Keratinocyte (primary cell): ENCODE measurements at regions not wholly inside any gene's neighbourhood (a gene's known extent, or its start where the extent isn't known, plus 50 kb on each side); places are given as distances from the start of the nearest gene placed in this dataset.

Experiments
- DNase-seq: peaks from one replicate; pipeline ENCODE4 v3.0.0-alpha.2; 2011; ENCODE audit warnings: low read depth, missing footprints, low spot score
- FAIRE-seq: peaks from 2 replicates; lab custom pipeline; 2011; peaks lifted over from hg19 to GRCh38; lab: Jason Lieb, UNC
- H2AFZ ChIP-seq: 2 replicates; pipeline ENCODE4 v1.6.0; 2012; ENCODE audit warnings: low read length, control low read depth, inconsistent platforms; ENCODE audit not compliant: control insufficient read depth
- H3K27ac ChIP-seq: 2 replicates; pipeline ENCODE4 v1.5.1; 2011; ENCODE audit warnings: low read length; ENCODE audit not compliant: control insufficient read depth, insufficient read depth
- H3K27me3 ChIP-seq: 3 replicates; pipeline ENCODE4 v1.6.0; 2011; ENCODE audit warnings: low read length; ENCODE audit not compliant: control insufficient read depth, insufficient read depth; ENCODE audit errors: extremely low read depth
- H3K36me3 ChIP-seq, 2 experiments: 2 replicates in 1 of 2; 3 replicates in 1 of 2; pipeline ENCODE4 v1.5.1; 2011; ENCODE audit warnings: low read length in 2 of 2, mild to moderate bottlenecking in 1 of 2; ENCODE audit not compliant: control insufficient read depth in 2 of 2, insufficient read depth in 2 of 2; ENCODE audit errors: extremely low read depth in 1 of 2
- H3K4me1 ChIP-seq: 3 replicates; pipeline ENCODE4 v1.5.1; 2011; ENCODE audit warnings: low read length; ENCODE audit not compliant: control insufficient read depth, insufficient read depth; ENCODE audit errors: extremely low read depth
- H3K4me2 ChIP-seq: 3 replicates; pipeline ENCODE4 v1.6.0; 2011; ENCODE audit warnings: low read depth, low read length; ENCODE audit not compliant: control insufficient read depth, insufficient read depth; ENCODE audit errors: extremely low read depth
- H3K4me3 ChIP-seq, 3 experiments: fragments of 200-600 bp in 1 of 3; sonication (generic) in 1 of 3; 2 replicates in 2 of 3; 3 replicates in 1 of 3; pipeline ENCODE4 v1.5.1; 2011 to 2016; ENCODE audit warnings: low read length in 3 of 3, mild to moderate bottlenecking in 3 of 3, control low read depth in 2 of 3, inconsistent platforms in 1 of 3, low read depth in 1 of 3, mixed read lengths in 1 of 3, mixed run types in 1 of 3, moderate library complexity in 1 of 3; ENCODE audit not compliant: control insufficient read depth in 2 of 3, insufficient read depth in 2 of 3; ENCODE audit errors: extremely low read depth in 1 of 3
- H3K79me2 ChIP-seq: 2 replicates; pipeline ENCODE4 v1.6.0; 2012; ENCODE audit warnings: low read length; ENCODE audit not compliant: control insufficient read depth, insufficient read depth
- H3K9ac ChIP-seq: 3 replicates; pipeline ENCODE4 v1.6.0; 2011; ENCODE audit warnings: low read length; ENCODE audit not compliant: control insufficient read depth, insufficient read depth; ENCODE audit errors: extremely low read depth
- H3K9me1 ChIP-seq: 3 replicates; pipeline ENCODE4 v1.6.0; 2011; ENCODE audit warnings: low read length; ENCODE audit not compliant: control insufficient read depth, insufficient read depth; ENCODE audit errors: extremely low read depth
- H3K9me3 ChIP-seq: 2 replicates; pipeline ENCODE4 v1.5.1; 2012; ENCODE audit warnings: low read depth, low read length; ENCODE audit not compliant: control insufficient read depth
- H4K20me1 ChIP-seq: 3 replicates; pipeline ENCODE4 v1.6.0; 2011; ENCODE audit warnings: low read length; ENCODE audit not compliant: control insufficient read depth, insufficient read depth; ENCODE audit errors: extremely low read depth
- EZH2 ChIP-seq: IDR thresholded peaks from one replicate; pipeline ENCODE4 v1.6.1; 2012; ENCODE audit warnings: inconsistent platforms, mild to moderate bottlenecking, low read length, moderate library complexity
- dilution Hi-C: fragments of 300-500 bp; cut with MboI; formaldehyde crosslinking; loops from one replicate; pipeline ENCODE4 v1.7.0; 2020; ENCODE audit warnings: low sequenced_read_pairs; ENCODE audit not compliant: extremely low pct_ligation_motif_present
- TF ChIP-seq, protein P1 (sequence below), 3 experiments: IDR thresholded peaks in 1 of 3; conservative IDR thresholded peaks in 1 of 3; optimal IDR thresholded peaks in 1 of 3; 2 replicates in 2 of 3; 3 replicates in 1 of 3; pipeline versions ENCODE3 to v1.5.1; 2011; ENCODE audit warnings: low read length in 3 of 3, mild to moderate bottlenecking in 3 of 3, moderate library complexity in 2 of 3, control low read depth in 1 of 3, inconsistent platforms in 1 of 3; ENCODE audit not compliant: insufficient read depth in 2 of 3; ENCODE audit errors: extremely low read depth in 1 of 3

DNA sequence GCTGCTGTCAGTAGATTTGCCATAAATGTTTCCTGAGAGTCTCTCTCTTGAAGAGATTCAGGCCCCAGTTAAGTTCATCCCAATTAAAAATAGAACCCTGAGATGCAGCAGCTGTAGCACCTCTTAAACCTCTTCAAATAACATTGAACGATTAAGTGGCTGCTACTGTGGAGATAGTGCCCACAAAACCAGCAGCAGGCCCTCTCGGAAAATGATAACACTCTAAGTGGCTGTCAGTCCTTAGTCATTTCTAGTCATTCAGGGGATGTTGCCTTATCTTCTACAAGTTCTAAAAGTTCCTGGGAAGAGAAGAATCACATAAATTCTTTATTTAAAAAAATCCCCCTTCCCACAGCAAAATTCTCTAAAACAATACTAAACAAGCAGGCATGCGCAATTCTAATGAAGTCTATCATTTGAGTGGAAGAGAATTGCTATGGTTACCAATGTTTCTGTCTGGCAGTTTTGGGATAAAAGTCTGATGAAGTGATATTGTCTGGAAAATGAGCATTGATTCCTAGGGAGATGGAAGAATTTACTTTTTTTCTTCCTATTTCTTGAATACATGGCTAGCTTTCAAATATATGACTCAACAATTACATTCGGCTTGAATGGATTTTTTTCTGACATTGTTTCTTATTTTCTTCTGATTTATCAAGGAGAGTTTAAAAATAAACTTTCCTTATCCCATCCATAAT is 131.9 kb downstream of the TRMT11 start:
- H3K27ac ChIP-seq, result no peak overlapping the region
- dilution Hi-C loops, result no loop called here
- H3K9me3 ChIP-seq, result no peaks in the 10 kb centered on the region
- no peak overlapping the region for H3K4me3 ChIP-seq
- no peak for TF ChIP-seq EZH2
- TF ChIP-seq, protein P1, sequence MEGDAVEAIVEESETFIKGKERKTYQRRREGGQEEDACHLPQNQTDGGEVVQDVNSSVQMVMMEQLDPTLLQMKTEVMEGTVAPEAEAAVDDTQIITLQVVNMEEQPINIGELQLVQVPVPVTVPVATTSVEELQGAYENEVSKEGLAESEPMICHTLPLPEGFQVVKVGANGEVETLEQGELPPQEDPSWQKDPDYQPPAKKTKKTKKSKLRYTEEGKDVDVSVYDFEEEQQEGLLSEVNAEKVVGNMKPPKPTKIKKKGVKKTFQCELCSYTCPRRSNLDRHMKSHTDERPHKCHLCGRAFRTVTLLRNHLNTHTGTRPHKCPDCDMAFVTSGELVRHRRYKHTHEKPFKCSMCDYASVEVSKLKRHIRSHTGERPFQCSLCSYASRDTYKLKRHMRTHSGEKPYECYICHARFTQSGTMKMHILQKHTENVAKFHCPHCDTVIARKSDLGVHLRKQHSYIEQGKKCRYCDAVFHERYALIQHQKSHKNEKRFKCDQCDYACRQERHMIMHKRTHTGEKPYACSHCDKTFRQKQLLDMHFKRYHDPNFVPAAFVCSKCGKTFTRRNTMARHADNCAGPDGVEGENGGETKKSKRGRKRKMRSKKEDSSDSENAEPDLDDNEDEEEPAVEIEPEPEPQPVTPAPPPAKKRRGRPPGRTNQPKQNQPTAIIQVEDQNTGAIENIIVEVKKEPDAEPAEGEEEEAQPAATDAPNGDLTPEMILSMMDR (optimal IDR thresholded peaks at IDR 0.05 in 1 of 3, IDR thresholded peaks at IDR 0.05 in 1 of 3, conservative IDR thresholded peaks at IDR 0.05 in 1 of 3; ENCODE audit: extremely low read depth in 1 of 3, insufficient read depth in 2 of 3, low read length in 3 of 3), result no peak
- no peak overlapping the region for H3K4me2 ChIP-seq
- no peaks in the 10 kb centered on the region for H3K79me2 ChIP-seq
- no peak overlapping the region for H3K9ac ChIP-seq
- H2AFZ ChIP-seq, result no peak overlapping the region
- FAIRE-seq (no peak), DNase-seq (no peak)
- no peaks in the 10 kb centered on the region for H3K36me3 ChIP-seq
- H3K27me3 ChIP-seq, result no peaks in the 10 kb centered on the region
- no peaks in the 10 kb centered on the region for H3K9me1 ChIP-seq
- no peaks in the 10 kb centered on the region for H3K4me1 ChIP-seq
- no peaks in the 10 kb centered on the region for H4K20me1 ChIP-seq

DNA sequence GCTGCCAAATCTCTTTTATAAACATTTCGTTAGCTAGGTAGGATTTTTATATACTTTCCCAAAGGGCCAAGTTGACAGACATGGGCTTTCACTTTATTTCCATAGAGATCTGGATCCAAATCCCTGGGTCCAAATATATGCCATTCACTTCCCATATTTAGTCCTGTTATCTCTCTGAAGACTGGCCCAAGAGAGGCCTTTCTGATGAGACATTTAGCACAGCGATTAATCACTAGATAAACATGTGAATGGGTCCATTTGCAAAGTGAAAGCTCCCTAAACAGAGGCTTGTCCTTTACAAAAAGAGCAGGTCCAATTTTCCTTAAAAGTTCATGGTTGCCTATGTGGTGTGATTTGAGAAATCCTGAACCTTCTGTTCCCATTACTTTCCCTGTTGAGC is 132.6 kb downstream of the TRMT11 start:
- Histone ChIP-seq H3K79me2 (no peaks in the 10 kb centered on the region), H4K20me1 (no peaks in the 10 kb centered on the region), H3K27me3 (no peaks in the 10 kb centered on the region), H3K4me2 (no peak overlapping the region), H3K9me3 (no peaks in the 10 kb centered on the region), H3K4me3 (no peak overlapping the region), H3K9ac (no peak overlapping the region), H3K9me1 (no peaks in the 10 kb centered on the region), H2AFZ (no peak overlapping the region), H3K4me1 (no peaks in the 10 kb centered on the region), H3K36me3 (no peaks in the 10 kb centered on the region), H3K27ac (no peak overlapping the region)
- FAIRE-seq (no peak), DNase-seq (no peak)
- dilution Hi-C loops, result no loop called here
- TF ChIP-seq, protein P1 (optimal IDR thresholded peaks at IDR 0.05 in 1 of 3, IDR thresholded peaks at IDR 0.05 in 1 of 3, conservative IDR thresholded peaks at IDR 0.05 in 1 of 3; ENCODE audit: extremely low read depth in 1 of 3, insufficient read depth in 2 of 3, low read length in 3 of 3), result no peak
- no peak for TF ChIP-seq EZH2
